Astrocyte (in vitro differentiated cells and primary cell): ENCODE measurements at regions not wholly inside any gene's neighbourhood (a gene's known extent, or its start where the extent isn't known, plus 50 kb on each side); places are given as distances from the start of the nearest gene placed in this dataset.

ENCODE experiments used
- EZH2 ChIP-seq: IDR thresholded peaks from 2 replicates; pipeline ENCODE4 v1.6.1; 2012; ENCODE audit warnings: mild to moderate bottlenecking, low read length, inconsistent platforms; ENCODE audit not compliant: insufficient read depth
- TF ChIP-seq, protein P1 (sequence below): IDR thresholded peaks from 2 replicates; pipeline ENCODE4 v1.5.1; 2011; ENCODE audit warnings: low read depth, mild to moderate bottlenecking, inconsistent platforms, low read length, moderate library complexity; ENCODE audit not compliant: insufficient read depth

DNA sequence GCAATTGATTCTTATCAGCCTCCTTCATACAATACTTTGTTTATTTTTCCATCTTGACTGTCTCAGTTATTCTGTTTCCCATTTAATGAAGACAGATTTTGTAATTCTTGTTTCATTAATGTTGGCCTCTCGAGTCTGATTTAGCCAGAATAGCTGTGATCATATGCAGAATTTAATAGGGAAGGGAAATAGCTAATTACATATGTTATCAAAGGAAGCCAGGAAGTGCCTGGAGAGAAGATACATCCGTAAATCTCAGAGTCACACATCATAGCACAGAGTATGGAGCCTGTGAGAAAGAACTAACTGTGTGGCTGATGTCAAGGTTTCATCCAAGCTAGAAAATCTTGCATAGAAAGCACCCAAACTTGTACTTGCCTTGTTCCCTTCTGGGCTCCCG lies 288.9 kb upstream of the SLCO3A1 start:
- TF ChIP-seq, protein P1, sequence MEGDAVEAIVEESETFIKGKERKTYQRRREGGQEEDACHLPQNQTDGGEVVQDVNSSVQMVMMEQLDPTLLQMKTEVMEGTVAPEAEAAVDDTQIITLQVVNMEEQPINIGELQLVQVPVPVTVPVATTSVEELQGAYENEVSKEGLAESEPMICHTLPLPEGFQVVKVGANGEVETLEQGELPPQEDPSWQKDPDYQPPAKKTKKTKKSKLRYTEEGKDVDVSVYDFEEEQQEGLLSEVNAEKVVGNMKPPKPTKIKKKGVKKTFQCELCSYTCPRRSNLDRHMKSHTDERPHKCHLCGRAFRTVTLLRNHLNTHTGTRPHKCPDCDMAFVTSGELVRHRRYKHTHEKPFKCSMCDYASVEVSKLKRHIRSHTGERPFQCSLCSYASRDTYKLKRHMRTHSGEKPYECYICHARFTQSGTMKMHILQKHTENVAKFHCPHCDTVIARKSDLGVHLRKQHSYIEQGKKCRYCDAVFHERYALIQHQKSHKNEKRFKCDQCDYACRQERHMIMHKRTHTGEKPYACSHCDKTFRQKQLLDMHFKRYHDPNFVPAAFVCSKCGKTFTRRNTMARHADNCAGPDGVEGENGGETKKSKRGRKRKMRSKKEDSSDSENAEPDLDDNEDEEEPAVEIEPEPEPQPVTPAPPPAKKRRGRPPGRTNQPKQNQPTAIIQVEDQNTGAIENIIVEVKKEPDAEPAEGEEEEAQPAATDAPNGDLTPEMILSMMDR = no peak
- no peak for TF ChIP-seq EZH2
